Neural progenitor cell (in vitro differentiated cells): ENCODE measurements at regions not wholly inside any gene's neighbourhood (a gene's known extent, or its start where the extent isn't known, plus 50 kb on each side); places are given as distances from the start of the nearest gene placed in this dataset.

Experiments used
- DNase-seq: peaks from one replicate; pipeline ENCODE4 v3.0.0-alpha.2; 2016; ENCODE audit warnings: low spot score
- H2AFZ ChIP-seq: fragments of 200-600 bp; sonication (generic); replicated peaks from 2 replicates; pipeline ENCODE4 v1.6.1; 2016; ENCODE audit warnings: antibody characterized with exemption
- H3F3A ChIP-seq: fragments of 200-600 bp; sonication (generic); 2 replicates; pipeline ENCODE4 v1.6.1; 2016; ENCODE audit warnings: antibody characterized with exemption, low read depth
- H3K27ac ChIP-seq: fragments of 200-600 bp; sonication (generic); 2 replicates; pipeline ENCODE4 v1.5.1; 2016; ENCODE audit warnings: mild to moderate bottlenecking
- H3K27me3 ChIP-seq: fragments of 200-600 bp; sonication (generic); 2 replicates; pipeline ENCODE4 v1.6.1; 2016; ENCODE audit warnings: mild to moderate bottlenecking, moderate library complexity
- H3K36me3 ChIP-seq: fragments of 200-600 bp; sonication (generic); 2 replicates; pipeline ENCODE4 v1.5.1; 2016
- H3K4me1 ChIP-seq: fragments of 200-600 bp; sonication (generic); 2 replicates; pipeline ENCODE4 v1.6.1; 2016; ENCODE audit warnings: mixed run types
- H3K4me2 ChIP-seq: fragments of 200-600 bp; sonication (generic); 2 replicates; pipeline ENCODE4 v1.6.1; 2016
- H3K4me3 ChIP-seq: fragments of 200-600 bp; sonication (generic); 2 replicates; pipeline ENCODE4 v1.5.1; 2016
- H3K79me2 ChIP-seq: fragments of 200-600 bp; sonication (generic); 2 replicates; pipeline ENCODE4 v1.6.1; 2016; ENCODE audit warnings: low read depth
- H3K9ac ChIP-seq: fragments of 200-600 bp; sonication (generic); 2 replicates; pipeline ENCODE4 v1.6.1; 2016
- H3K9me3 ChIP-seq: fragments of 200-600 bp; sonication (generic); 2 replicates; pipeline ENCODE4 v1.5.1; 2016; ENCODE audit warnings: low read depth
- H4K20me1 ChIP-seq: fragments of 200-600 bp; sonication (generic); 2 replicates; pipeline ENCODE4 v1.6.1; 2016; ENCODE audit warnings: low read depth
- H3K27ac Mint-ChIP-seq: 3 replicates; pipeline ENCODE4 v1.8.0; 2021; ENCODE audit warnings: mixed read lengths
- H3K27me3 Mint-ChIP-seq: 2 replicates; pipeline ENCODE4 v1.8.0; 2022; ENCODE audit warnings: low read depth, mild to moderate bottlenecking, inconsistent platforms, moderate library complexity, mixed read lengths; ENCODE audit not compliant: insufficient read depth
- H3K36me3 Mint-ChIP-seq: 3 replicates; pipeline ENCODE4 v1.8.0; 2021; ENCODE audit warnings: mixed read lengths
- H3K4me1 Mint-ChIP-seq: 3 replicates; pipeline ENCODE4 v1.8.0; 2021; ENCODE audit warnings: mixed read lengths
- H3K4me3 Mint-ChIP-seq: 3 replicates; pipeline ENCODE4 v1.8.0; 2021; ENCODE audit warnings: mild to moderate bottlenecking, moderate library complexity, mixed read lengths
- H3K9me3 Mint-ChIP-seq: 3 replicates; pipeline ENCODE4 v1.8.0; 2020; ENCODE audit warnings: mixed read lengths
- EZH2 ChIP-seq: fragments of 200-600 bp; sonication (generic); IDR thresholded peaks from 2 replicates; pipeline ENCODE4 v1.6.1; 2017; ENCODE audit warnings: antibody characterized with exemption, mild to moderate bottlenecking, moderate library complexity
- EZH2phosphoT487 ChIP-seq: fragments of 200-600 bp; sonication (generic); IDR thresholded peaks from 2 replicates; pipeline ENCODE4 v1.6.1; 2017; ENCODE audit warnings: antibody characterized with exemption
- TF ChIP-seq, protein P1 (sequence below): fragments of 200-600 bp; sonication (generic); IDR thresholded peaks from 2 replicates; pipeline ENCODE4 v1.5.1; 2017; ENCODE audit warnings: antibody characterized with exemption, mild to moderate bottlenecking

DNA sequence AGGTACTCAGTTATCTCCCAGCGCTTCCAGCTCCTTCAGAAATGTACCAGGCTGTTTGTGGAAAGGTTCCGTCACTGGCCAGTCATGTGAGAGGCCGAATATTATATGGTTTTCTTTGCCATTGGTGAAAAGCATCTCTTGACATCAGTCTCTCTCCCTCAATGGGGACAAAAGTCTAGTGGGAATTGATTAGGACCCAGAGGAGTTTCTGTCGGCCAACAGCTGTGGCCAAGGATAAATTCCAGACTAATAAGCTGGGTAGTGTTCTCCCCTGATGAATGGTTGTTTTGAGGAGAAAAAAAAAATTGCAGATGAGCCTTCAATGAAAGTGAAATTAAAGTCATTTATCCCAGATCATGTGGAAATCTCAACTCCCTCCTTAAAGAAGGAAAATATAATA is 404.7 kb upstream of the THRB start:
- DNase-seq, result no peak
- Histone ChIP-seq H3K4me1 (no peaks in the 10 kb centered on the region), H3F3A (no peaks in the 10 kb centered on the region), H3K36me3 (no peaks in the 10 kb centered on the region), H4K20me1 (no peaks in the 10 kb centered on the region), H3K9me3 (no peaks in the 10 kb centered on the region), H3K9ac (no peak overlapping the region), H3K4me2 (no peak overlapping the region), H3K4me3 (no peak overlapping the region), H2AFZ (no peak overlapping the region), H3K27ac (no peak overlapping the region), H3K27me3 (no peaks in the 10 kb centered on the region), H3K79me2 (no peaks in the 10 kb centered on the region)
- Mint-ChIP-seq H3K27me3 (no peaks in the 10 kb centered on the region), H3K27ac (no peak overlapping the region), H3K36me3 (no peaks in the 10 kb centered on the region), H3K4me3 (no peak overlapping the region), H3K9me3 (no peaks in the 10 kb centered on the region), H3K4me1 (no peaks in the 10 kb centered on the region)
- TF ChIP-seq EZH2 (no peak), EZH2phosphoT487 (no peak)
- TF ChIP-seq, protein P1, sequence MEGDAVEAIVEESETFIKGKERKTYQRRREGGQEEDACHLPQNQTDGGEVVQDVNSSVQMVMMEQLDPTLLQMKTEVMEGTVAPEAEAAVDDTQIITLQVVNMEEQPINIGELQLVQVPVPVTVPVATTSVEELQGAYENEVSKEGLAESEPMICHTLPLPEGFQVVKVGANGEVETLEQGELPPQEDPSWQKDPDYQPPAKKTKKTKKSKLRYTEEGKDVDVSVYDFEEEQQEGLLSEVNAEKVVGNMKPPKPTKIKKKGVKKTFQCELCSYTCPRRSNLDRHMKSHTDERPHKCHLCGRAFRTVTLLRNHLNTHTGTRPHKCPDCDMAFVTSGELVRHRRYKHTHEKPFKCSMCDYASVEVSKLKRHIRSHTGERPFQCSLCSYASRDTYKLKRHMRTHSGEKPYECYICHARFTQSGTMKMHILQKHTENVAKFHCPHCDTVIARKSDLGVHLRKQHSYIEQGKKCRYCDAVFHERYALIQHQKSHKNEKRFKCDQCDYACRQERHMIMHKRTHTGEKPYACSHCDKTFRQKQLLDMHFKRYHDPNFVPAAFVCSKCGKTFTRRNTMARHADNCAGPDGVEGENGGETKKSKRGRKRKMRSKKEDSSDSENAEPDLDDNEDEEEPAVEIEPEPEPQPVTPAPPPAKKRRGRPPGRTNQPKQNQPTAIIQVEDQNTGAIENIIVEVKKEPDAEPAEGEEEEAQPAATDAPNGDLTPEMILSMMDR, result no peak

DNA sequence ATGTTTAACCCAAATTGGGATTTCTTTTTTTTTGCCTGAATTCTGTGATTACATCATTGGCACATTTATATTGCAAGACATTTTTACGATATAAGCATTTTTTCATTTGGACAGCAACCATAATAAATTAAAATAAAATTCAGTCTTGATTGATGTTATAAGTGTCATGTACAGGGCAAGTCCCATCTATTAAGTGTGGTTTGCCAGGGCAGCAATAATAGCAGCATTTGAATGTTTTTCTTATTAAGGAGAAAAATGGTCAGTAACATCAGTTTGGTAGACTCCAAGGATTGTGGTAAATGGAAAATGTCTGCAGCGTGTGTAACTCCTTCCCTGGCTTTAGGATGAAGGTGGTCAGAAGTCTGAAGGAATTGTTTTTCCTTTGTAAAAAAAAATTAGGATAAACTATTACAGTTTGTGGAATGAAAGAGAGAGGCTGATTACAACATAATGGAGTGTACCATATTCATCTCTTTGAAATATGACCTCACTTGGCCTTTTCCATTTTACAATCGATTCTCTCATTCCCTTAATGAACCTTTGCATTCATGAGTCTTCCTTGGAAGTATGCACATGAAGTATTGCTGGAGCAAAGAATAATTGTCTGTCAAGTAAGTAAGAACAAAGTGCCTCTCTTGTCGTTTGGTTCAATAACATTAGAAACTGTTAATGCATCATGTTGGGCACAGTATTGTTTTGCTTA is 405.4 kb upstream of the THRB start:
- no peaks in the 10 kb centered on the region for H4K20me1 ChIP-seq
- H3K27ac ChIP-seq, result no peak overlapping the region
- no peak for TF ChIP-seq EZH2phosphoT487
- TF ChIP-seq, protein P1, result no peak
- TF ChIP-seq EZH2, result no peak
- no peak for DNase-seq
- H3K9ac ChIP-seq, result no peak overlapping the region
- no peaks in the 10 kb centered on the region for H3F3A ChIP-seq
- Mint-ChIP-seq H3K4me1 (no peaks in the 10 kb centered on the region), H3K9me3 (no peaks in the 10 kb centered on the region), H3K36me3 (no peaks in the 10 kb centered on the region), H3K27ac (no peak overlapping the region), H3K27me3 (peaks cover 2% of the 10 kb centered on the region), H3K4me3 (no peak overlapping the region)
- no peaks in the 10 kb centered on the region for H3K9me3 ChIP-seq
- H3K27me3 ChIP-seq, result no peaks in the 10 kb centered on the region
- H3K36me3 ChIP-seq, result no peaks in the 10 kb centered on the region
- no peaks in the 10 kb centered on the region for H3K4me1 ChIP-seq
- H3K4me2 ChIP-seq, result no peak overlapping the region
- H3K79me2 ChIP-seq, result no peaks in the 10 kb centered on the region
- H2AFZ ChIP-seq, result no peak overlapping the region
- H3K4me3 ChIP-seq, result no peak overlapping the region

DNA sequence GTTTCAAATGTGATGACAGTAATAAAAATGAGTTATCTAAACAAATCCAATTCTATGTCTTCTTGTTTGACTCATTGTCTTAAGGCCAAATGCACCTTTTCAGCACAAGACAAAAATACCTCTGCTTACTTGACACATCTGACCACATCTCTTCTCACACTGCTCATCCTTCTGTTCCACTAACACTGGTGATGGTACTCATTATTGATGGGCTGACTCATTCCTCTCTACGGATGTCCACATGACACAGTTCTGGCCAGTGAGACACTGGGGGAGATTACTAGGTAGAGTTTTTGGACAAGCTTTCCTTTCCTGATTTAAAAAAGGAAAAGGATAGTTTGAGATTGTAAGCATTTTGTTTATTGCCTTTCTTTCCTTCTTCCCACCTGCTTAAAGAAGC is 410.6 kb upstream of the THRB start:
- no peak for TF ChIP-seq EZH2
- TF ChIP-seq, protein P1, result no peak
- H3K27me3 ChIP-seq, result no peaks in the 10 kb centered on the region
- H3K4me3 ChIP-seq, result no peak overlapping the region
- no peak overlapping the region for H3K4me3 Mint-ChIP-seq
- no peaks in the 10 kb centered on the region for H3K9me3 ChIP-seq
- no peaks in the 10 kb centered on the region for H3K9me3 Mint-ChIP-seq
- no peaks in the 10 kb centered on the region for H3K79me2 ChIP-seq
- no peaks in the 10 kb centered on the region for H3F3A ChIP-seq
- H2AFZ ChIP-seq, result no peak overlapping the region
- H3K27me3 Mint-ChIP-seq, result peaks cover 2% of the 10 kb centered on the region
- H3K27ac ChIP-seq, result no peak overlapping the region
- no peaks in the 10 kb centered on the region for H3K36me3 ChIP-seq
- H3K36me3 Mint-ChIP-seq, result no peaks in the 10 kb centered on the region
- H3K4me1 Mint-ChIP-seq, result no peaks in the 10 kb centered on the region
- H3K9ac ChIP-seq, result no peak overlapping the region
- no peaks in the 10 kb centered on the region for H4K20me1 ChIP-seq
- no peak overlapping the region for H3K27ac Mint-ChIP-seq
- H3K4me2 ChIP-seq, result no peak overlapping the region
- no peaks in the 10 kb centered on the region for H3K4me1 ChIP-seq
- no peak for DNase-seq
